Neural crest cell (in vitro differentiated cells): ENCODE measurements at regions not wholly inside any gene's neighbourhood (a gene's known extent, or its start where the extent isn't known, plus 50 kb on each side); places are given as distances from the start of the nearest gene placed in this dataset.
A peak's percentile ranks its signal among the peaks of the same experiment; 100 is the strongest.

Experiments used
- DNase-seq: peaks from one replicate; pipeline ENCODE4 v3.0.0; 2021; ENCODE audit warnings: low read depth, mixed read lengths, low spot score
- H3K27ac Mint-ChIP-seq: one replicate; pipeline ENCODE4 v1.8.0; 2021; ENCODE audit warnings: mild to moderate bottlenecking, mixed read lengths; ENCODE audit not compliant: unreplicated experiment
- H3K27me3 Mint-ChIP-seq: 2 replicates; pipeline ENCODE4 v1.8.0; 2021; ENCODE audit warnings: low read depth, mild to moderate bottlenecking, mixed read lengths
- H3K36me3 Mint-ChIP-seq: 2 replicates; pipeline ENCODE4 v1.8.0; 2021; ENCODE audit warnings: low read depth, mild to moderate bottlenecking, mixed read lengths
- H3K4me1 Mint-ChIP-seq: 2 replicates; pipeline ENCODE4 v1.8.0; 2021; ENCODE audit warnings: mixed read lengths
- H3K4me3 Mint-ChIP-seq: one replicate; pipeline ENCODE4 v1.8.0; 2021; ENCODE audit warnings: mild to moderate bottlenecking, mixed read lengths
- H3K9me3 Mint-ChIP-seq: 2 replicates; pipeline ENCODE4 v1.8.0; 2021; ENCODE audit warnings: mixed read lengths
- CTCF ChIP-seq: fragments of 200-600 bp; sonication (generic); conservative IDR thresholded peaks from 2 replicates; pipeline ENCODE4 v1.5.0; 2021; ENCODE audit warnings: antibody characterized with exemption, mild to moderate bottlenecking

- Mint-ChIP-seq H3K9me3 (no peaks in the 10 kb centered on the region), H3K27me3 (no peaks in the 10 kb centered on the region), H3K4me1 (peaks cover 26% of the 10 kb centered on the region), H3K4me3 (no peak overlapping the region), H3K36me3 (no peaks in the 10 kb centered on the region), H3K27ac (no peak overlapping the region)
- TF ChIP-seq CTCF, result no peak
- no peak for DNase-seq
These were observed 91.4 kb upstream of the ATXN1 start for GRCh38 chr6:16852671-16853070.

- no peaks in the 10 kb centered on the region for H3K36me3 Mint-ChIP-seq
- H3K27ac Mint-ChIP-seq, result no peak overlapping the region
- no peaks in the 10 kb centered on the region for H3K9me3 Mint-ChIP-seq
- DNase-seq, result no peak
- no peaks in the 10 kb centered on the region for H3K27me3 Mint-ChIP-seq
- H3K4me1 Mint-ChIP-seq, result peaks cover 26% of the 10 kb centered on the region
- no peak for TF ChIP-seq CTCF
- H3K4me3 Mint-ChIP-seq, result no peak overlapping the region
These were observed 90.5 kb upstream of the ATXN1 start for GRCh38 chr6:16851758-16852157.

GRCh38 chr6:16851044-16851540, 89.8 kb upstream of the ATXN1 start:
- no peak for TF ChIP-seq CTCF
- H3K36me3 Mint-ChIP-seq, result no peaks in the 10 kb centered on the region
- no peak overlapping the region for H3K27ac Mint-ChIP-seq
- H3K4me1 Mint-ChIP-seq, result peaks cover 26% of the 10 kb centered on the region
- H3K9me3 Mint-ChIP-seq, result no peaks in the 10 kb centered on the region
- no peak overlapping the region for H3K4me3 Mint-ChIP-seq
- H3K27me3 Mint-ChIP-seq, result no peaks in the 10 kb centered on the region
- DNase-seq, result no peak

- no peaks in the 10 kb centered on the region for H3K9me3 Mint-ChIP-seq
- no peak for DNase-seq
- no peaks in the 10 kb centered on the region for H3K27me3 Mint-ChIP-seq
- H3K27ac Mint-ChIP-seq, result peak overlapping the region; percentile 16
- H3K4me3 Mint-ChIP-seq, result no peak overlapping the region
- H3K4me1 Mint-ChIP-seq, result peaks cover 26% of the 10 kb centered on the region
- H3K36me3 Mint-ChIP-seq, result no peaks in the 10 kb centered on the region
- no peak for TF ChIP-seq CTCF
These were observed 89.4 kb upstream of the ATXN1 start for GRCh38 chr6:16850681-16851026.

GRCh38 chr6:16849988-16850680, 88.9 kb upstream of the ATXN1 start:
- Mint-ChIP-seq H3K4me1 (peaks cover 26% of the 10 kb centered on the region), H3K36me3 (no peaks in the 10 kb centered on the region), H3K27me3 (no peaks in the 10 kb centered on the region), H3K4me3 (no peak overlapping the region), H3K9me3 (no peaks in the 10 kb centered on the region), H3K27ac (peak overlapping the region; percentile 16)
- no peak for DNase-seq
- no peak for TF ChIP-seq CTCF
